Urinary bladder (tissue), 3 donors: ENCODE measurements at regions not wholly inside any gene's neighbourhood (a gene's known extent, or its start where the extent isn't known, plus 50 kb on each side); places are given as distances from the start of the nearest gene placed in this dataset.
A peak's percentile ranks its signal among the peaks of the same experiment; 100 is the strongest.

ENCODE experiments used
- DNase-seq: peaks from one replicate; pipeline ENCODE4 v3.0.0-alpha.2; 2015; ENCODE audit errors: extremely low spot score
- H3K27ac ChIP-seq: one replicate; pipeline ENCODE4 v1.5.1; 2013; ENCODE audit warnings: low read depth, mild to moderate bottlenecking, moderate library complexity
- H3K36me3 ChIP-seq: one replicate; pipeline ENCODE4 v1.6.1; 2013; ENCODE audit warnings: mild to moderate bottlenecking, moderate library complexity; ENCODE audit not compliant: insufficient read depth
- H3K4me1 ChIP-seq: one replicate; pipeline ENCODE4 v1.6.1; 2013; ENCODE audit warnings: mild to moderate bottlenecking, moderate library complexity; ENCODE audit not compliant: insufficient read depth
- H3K4me3 ChIP-seq: one replicate; pipeline ENCODE4 v1.5.1; 2013; ENCODE audit warnings: low read depth, low read length
- WGBS: extraction: QIAGEN DNeasy Blood & Tissue Kit; methylation state at CpG from one replicate; pipeline ENCODE4 v1.1.7; 2013; 5-methylcytosine and 5-hydroxymethylcytosine counted together
- donor health status: healthy with polysubstance abuse.
- donor health status: healthy.

DNA sequence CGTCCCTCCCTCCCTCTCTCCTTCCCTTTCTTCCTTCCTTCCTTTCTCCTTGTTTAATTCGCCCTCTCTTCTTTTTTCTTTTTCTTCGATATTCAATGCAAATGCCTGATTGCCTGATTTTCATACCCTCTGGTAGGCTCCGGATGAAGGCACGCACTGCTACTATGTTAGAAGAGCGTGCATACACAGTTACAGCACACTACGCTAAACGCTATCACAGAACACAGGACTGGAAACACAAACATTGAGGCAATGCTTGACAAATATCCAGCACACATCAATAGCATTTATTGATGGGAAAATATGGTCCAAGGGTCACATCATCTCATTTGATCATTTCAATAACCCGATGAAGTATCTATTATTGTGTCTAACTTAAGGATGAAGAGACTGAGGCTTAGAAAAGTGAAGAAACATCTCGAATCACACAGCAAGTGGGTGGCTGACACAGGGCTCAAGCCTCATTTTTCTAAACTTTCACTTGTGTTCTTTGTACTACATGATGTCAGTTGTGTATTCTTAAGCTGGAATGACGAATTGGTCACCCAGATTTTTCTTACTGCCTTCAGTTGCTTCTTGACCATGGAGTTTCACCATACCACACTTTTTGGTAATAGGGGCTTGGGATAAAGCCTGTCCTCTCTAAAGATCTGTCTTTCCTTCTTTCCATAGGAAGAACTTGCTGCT lies 101.8 kb downstream of the TRIB2 start:
- Histone ChIP-seq H3K4me1 (no peaks in the 10 kb centered on the region), H3K27ac (no peak overlapping the region), H3K4me3 (no peak overlapping the region), H3K36me3 (no peaks in the 10 kb centered on the region)
- 87% methylated on average over 11 of the region's 11 CpGs for WGBS
- DNase-seq = no peak

DNA sequence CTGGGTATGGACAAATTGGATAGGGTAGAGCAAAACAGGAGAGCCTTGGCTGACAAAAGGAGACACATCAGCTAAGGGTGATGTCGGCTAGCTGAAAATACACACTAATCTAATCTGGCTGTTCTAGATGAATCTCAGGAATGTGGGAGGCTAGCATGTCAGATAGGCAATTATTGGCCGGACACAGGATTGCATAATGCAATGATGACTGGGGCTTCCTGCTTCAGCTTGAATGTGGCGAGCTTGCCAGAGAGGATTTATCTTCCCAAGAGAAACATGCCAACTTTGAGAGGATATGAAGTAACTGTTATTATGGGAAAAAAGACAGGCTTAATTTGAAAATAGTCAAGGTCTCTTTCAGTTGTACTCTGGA lies 102.4 kb downstream of the TRIB2 start:
- H3K36me3 ChIP-seq = no peaks in the 10 kb centered on the region
- no peak overlapping the region for H3K27ac ChIP-seq
- no peak overlapping the region for H3K4me3 ChIP-seq
- H3K4me1 ChIP-seq = no peaks in the 10 kb centered on the region
- peak; percentile 70 for DNase-seq
- WGBS = 6% methylated on average over 3 of the region's 3 CpGs

DNA sequence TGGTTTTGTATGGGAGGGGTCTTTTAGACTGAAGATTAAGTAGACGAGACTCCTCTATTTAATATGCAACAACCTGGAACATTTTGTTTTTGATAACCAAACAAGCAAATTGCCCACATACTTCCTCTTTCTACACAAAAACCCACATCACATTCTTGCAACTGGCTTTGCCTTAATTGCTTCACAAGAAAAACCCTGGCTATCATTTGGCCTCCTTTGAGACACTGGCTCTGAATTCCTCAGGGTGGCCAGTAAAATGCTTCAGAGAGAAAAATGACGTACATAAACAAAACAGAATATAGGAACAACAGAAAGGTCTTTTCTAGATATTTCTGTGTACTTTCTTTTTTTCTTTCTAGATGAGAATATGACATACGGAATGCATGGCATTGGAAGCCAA lies 103.0 kb downstream of the TRIB2 start:
- Histone ChIP-seq H3K4me3 (no peak overlapping the region), H3K36me3 (no peaks in the 10 kb centered on the region), H3K27ac (no peak overlapping the region), H3K4me1 (peaks cover 1% of the 10 kb centered on the region)
- WGBS = 59% methylated on average over 3 of the region's 3 CpGs
- DNase-seq = no peak

DNA sequence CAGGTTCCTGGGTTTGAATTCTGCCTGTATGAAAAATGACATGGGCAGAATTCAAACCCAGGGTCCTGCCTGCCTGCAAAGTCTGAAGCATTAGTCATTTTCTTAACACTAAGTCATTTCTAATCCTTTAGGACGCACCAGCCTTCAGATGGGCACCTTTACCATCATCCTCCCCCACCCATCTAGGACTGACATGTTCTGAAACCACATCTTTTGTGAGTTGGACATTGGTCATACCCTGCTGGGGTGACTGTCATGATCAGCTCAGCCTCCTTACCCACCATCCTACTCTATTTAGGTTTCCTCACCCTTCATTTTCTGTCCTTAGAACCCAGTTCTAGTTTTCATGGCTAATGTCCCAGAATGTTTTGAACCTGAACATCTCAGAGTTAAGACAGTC lies 104.9 kb downstream of the TRIB2 start:
- 96% methylated on average over 1 of the region's 1 CpG for WGBS
- Histone ChIP-seq H3K27ac (no peak overlapping the region), H3K4me1 (peaks cover 3% of the 10 kb centered on the region), H3K36me3 (no peaks in the 10 kb centered on the region), H3K4me3 (no peak overlapping the region)
- DNase-seq = no peak

DNA sequence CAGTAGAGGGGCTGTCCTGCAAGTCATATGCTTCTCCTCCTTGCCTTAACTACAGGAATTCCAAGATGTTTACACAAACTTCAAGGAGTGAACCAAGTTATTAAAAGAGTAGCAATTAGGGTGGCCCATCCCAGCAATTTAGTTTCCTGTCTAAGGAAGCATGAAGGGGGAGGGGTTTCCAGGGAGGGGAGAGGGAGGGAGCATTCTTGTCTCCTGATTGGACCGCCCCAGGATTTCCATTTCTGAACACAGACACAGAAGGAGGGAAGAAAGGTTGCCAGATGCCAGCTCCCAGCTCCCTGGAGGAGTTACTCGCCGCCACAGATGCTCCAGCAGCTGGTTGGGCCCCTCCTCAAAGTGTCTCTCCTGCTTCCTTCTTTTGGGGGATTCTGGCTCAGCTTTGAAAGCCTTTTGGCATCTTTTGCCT lies 107.6 kb downstream of the TRIB2 start:
- Histone ChIP-seq H3K4me1 (peaks cover 3% of the 10 kb centered on the region), H3K36me3 (no peaks in the 10 kb centered on the region), H3K4me3 (no peak overlapping the region), H3K27ac (no peak overlapping the region)
- DNase-seq = no peak
- WGBS = 40% methylated on average over 3 of the region's 3 CpGs

DNA sequence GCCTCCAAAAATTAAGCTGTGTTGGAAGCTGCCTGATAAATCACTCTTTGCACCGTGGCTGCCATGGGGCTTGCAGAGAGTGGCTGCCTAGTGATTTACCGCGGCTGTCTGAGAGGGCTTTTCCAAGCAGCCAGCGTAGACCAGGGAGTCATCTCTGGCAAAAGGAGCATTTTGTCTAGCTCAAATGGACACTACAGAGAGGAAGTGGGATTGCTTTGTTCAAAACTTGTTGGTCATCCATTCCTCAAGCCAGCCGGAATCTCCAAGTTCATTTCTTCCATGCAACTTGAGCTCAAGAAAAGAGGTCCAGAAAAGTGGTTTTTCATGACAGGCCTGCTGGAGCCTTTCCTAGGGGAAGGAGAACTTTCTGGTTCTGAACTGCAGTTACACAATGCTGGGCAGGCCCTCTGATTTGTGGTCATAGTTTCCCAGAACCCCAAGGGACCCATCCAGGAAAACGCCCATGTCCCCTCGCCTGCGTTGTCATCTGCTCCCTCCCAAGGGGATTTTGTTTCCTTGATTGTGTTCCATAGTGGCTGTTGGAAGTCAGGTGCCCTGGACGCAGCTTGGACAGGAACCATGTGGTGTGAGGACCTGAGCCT lies 108.1 kb downstream of the TRIB2 start:
- H3K4me1 ChIP-seq = peaks cover 3% of the 10 kb centered on the region
- H3K4me3 ChIP-seq = no peak overlapping the region
- no peaks in the 10 kb centered on the region for H3K36me3 ChIP-seq
- WGBS = 47% methylated on average over 9 of the region's 9 CpGs
- DNase-seq = no peak
- no peak overlapping the region for H3K27ac ChIP-seq

DNA sequence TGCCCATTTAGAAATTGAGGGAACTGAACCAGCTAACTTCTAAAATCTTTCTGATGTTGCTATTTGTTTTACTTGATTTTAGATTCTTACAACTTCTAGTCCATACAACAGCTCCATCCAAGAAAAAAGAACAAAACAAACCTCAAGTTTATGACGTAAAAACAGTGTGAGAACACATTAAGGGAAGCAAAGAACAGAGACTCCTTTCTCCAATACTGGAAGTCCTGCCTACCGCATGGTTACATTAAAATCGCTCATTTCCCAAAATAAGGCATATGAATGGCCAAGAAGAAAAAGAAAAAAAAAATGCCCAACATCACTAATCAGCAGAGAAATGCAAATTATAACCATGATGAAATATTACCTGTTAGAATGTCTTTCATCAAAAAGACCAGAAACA lies 110.0 kb downstream of the TRIB2 start:
- no peak for DNase-seq
- Histone ChIP-seq H3K4me1 (peaks cover 3% of the 10 kb centered on the region), H3K4me3 (no peak overlapping the region), H3K27ac (no peak overlapping the region), H3K36me3 (no peaks in the 10 kb centered on the region)
- WGBS = 94% methylated on average over 3 of the region's 3 CpGs

DNA sequence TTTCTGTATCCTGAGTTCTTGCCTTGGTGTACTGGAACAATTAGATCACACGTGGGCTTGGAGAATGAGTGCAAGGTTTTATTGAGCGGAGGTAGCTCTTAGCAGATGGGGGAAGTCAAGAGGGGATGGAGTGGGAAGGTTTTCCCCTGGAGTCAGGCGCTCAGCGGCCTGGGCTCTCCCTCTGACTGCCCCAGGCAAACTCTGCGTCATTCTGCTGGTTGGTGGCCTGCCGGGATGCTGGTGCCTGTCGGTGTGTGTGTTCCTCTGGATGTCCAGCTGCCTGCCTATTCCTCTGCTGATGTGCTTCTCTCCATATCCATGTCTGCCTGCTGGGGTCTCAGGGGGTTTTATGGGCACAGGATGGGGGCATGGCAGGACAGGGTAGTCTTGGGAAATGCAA lies 111.0 kb downstream of the TRIB2 start:
- H3K4me1 ChIP-seq = peaks cover 3% of the 10 kb centered on the region
- H3K27ac ChIP-seq = no peak overlapping the region
- 95% methylated on average over 7 of the region's 7 CpGs for WGBS
- H3K36me3 ChIP-seq = no peaks in the 10 kb centered on the region
- H3K4me3 ChIP-seq = no peak overlapping the region
- DNase-seq = no peak

DNA sequence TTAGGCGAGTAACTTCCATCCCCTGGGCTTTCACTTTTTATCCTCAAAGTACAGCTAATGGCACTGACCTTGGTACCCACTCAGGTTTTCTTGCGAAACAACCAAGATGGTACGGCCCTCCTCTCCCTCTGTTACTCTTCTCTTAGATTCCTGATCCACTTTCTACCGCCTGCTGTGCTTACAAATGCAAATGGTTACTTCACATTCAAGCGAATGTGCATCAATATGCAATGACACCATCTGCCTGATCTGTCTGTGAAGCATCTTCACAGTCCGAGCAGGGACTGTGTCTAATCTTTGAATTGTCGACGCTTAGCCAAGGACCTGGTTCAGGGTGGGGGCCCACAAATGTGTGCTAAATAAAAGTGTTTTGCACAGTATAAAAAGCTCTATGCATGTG lies 112.2 kb downstream of the TRIB2 start:
- H3K27ac ChIP-seq = no peak overlapping the region
- no peaks in the 10 kb centered on the region for H3K36me3 ChIP-seq
- WGBS = 91% methylated on average over 8 of the region's 8 CpGs
- no peak overlapping the region for H3K4me3 ChIP-seq
- no peak for DNase-seq
- peaks cover 3% of the 10 kb centered on the region for H3K4me1 ChIP-seq

DNA sequence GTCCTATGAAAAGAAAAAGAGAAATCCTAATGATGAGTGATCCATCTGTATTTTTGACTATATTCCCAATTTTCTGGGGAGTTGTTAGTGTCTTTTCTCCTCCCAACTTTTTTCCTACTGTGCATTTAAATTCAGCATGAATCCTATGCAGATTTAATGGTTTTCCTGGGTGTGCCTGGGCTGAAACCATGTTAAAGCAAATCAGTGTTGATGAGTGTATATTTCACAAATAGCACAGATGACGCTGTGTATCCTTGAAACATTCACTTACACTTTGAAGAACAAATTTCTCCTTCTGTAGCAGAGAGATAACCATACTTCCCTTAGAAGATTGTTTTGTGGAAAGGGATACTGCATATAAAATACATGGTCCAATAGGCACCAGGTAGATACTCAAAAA lies 114.3 kb downstream of the TRIB2 start:
- 98% methylated on average over 1 of the region's 1 CpG for WGBS
- no peak for DNase-seq
- H3K4me1 ChIP-seq = no peaks in the 10 kb centered on the region
- no peak overlapping the region for H3K4me3 ChIP-seq
- H3K27ac ChIP-seq = no peak overlapping the region
- no peaks in the 10 kb centered on the region for H3K36me3 ChIP-seq

DNA sequence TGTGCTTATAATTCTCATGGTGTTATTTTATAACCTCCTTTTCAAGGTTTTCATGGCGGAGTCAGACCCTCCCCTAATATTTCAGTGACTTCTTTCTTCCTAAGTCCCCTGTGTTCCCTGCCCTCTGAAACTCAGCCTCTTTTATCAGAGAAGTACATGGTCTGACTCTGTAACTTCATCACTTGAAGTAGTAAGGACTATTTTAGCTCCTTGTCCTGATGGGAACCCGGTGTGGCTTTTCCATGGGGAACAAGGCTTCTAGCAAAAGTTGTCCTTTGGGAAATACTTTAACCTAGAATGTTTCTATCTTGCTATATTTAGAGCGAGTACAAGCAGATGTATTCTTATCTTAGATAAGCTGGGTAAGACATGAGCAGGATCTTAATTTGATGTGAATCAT lies 117.5 kb downstream of the TRIB2 start:
- Histone ChIP-seq H3K27ac (no peak overlapping the region), H3K4me1 (no peaks in the 10 kb centered on the region), H3K36me3 (no peaks in the 10 kb centered on the region), H3K4me3 (no peak overlapping the region)
- WGBS = 79% methylated on average over 3 of the region's 3 CpGs
- DNase-seq = no peak

DNA sequence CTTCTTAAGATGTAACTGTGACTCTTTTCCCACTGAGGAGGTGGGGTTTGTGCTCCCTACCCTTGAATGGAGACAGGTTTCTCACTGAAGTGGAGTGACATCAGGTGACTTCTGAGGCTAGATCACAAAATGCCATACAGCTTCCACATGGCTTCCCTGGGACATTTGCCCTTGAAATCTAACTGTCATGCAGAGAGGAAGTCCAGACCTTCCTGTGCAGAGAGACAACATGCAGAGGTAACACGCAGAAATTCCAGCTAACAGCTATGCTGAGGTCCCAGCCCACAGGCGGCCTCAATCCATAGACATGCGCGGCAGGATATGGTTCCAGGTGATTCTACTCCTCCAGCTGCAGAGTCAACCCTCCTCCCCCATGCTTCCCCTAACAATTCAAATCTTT lies 119.0 kb downstream of the TRIB2 start:
- DNase-seq = no peak
- Histone ChIP-seq H3K4me1 (no peaks in the 10 kb centered on the region), H3K36me3 (no peaks in the 10 kb centered on the region), H3K27ac (no peak overlapping the region), H3K4me3 (no peak overlapping the region)
- WGBS = 78% methylated on average over 4 of the region's 4 CpGs

DNA sequence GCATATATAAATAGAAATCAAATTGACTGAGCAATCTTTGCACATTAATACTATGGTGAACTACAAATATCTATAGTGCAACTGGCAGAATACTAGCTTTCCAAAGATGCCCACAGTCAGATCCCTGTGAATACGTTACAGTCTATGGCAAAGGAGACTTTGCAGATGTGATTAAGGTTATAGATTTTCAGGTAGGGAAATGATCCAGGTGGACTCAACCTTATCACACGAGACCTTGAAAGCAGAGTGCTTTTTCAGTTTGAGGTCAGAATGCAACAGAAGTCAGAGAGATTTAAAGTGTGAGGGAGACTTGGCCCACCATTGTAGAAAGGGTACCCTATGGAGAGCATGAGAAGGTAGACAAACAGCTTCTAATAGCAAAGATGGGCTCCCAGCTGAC lies 122.6 kb downstream of the TRIB2 start:
- DNase-seq = no peak
- WGBS = 98% methylated on average over 2 of the region's 2 CpGs
- H3K36me3 ChIP-seq = no peaks in the 10 kb centered on the region
- no peak overlapping the region for H3K4me3 ChIP-seq
- H3K27ac ChIP-seq = no peak overlapping the region
- no peaks in the 10 kb centered on the region for H3K4me1 ChIP-seq

DNA sequence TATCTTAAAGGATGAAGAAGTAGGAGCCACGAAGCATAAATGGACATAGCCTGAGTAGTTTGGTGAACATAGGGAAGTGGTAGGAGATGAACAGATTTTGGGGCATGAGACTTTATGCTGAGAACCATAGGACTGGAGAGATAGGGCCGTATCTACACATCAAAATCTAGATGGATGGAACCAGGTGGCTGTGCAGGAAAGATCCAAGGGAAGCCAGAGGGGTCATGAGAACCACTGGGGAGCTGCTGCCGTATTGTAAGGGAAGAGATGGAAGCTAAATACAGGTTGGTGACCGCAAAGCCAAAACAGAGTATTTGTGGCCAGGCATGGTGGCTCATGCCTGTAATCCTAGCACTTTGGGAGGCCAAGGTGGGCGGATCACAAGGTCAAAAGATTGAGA lies 124.3 kb downstream of the TRIB2 start:
- Histone ChIP-seq H3K4me3 (no peak overlapping the region), H3K36me3 (no peaks in the 10 kb centered on the region), H3K27ac (no peak overlapping the region), H3K4me1 (no peaks in the 10 kb centered on the region)
- no peak for DNase-seq
- WGBS = 94% methylated on average over 5 of the region's 5 CpGs

DNA sequence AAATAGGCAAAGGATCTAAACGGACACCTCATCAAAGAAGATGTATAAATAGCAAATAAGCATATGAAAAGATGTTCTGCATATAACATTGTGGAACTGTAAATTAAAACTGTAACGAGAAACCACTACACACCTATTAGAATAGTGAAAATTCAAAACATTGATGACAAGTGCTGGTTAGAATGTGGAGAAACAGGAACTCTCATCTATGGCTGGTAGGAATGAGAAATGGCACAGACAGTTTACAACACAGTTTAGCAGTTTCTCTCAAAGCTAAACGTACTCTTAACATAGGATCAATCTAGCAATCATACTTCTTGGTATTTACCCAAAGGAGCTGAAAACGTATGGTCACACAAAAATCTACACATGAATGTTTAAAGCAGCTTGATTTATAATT lies 126.2 kb downstream of the TRIB2 start:
- 76% methylated on average over 4 of the region's 4 CpGs for WGBS

More for the DNA sequence above, 126.2 kb downstream of the TRIB2 start:
- H3K4me1 ChIP-seq = no peaks in the 10 kb centered on the region
- DNase-seq = no peak
- no peaks in the 10 kb centered on the region for H3K36me3 ChIP-seq
- no peak overlapping the region for H3K27ac ChIP-seq
- no peak overlapping the region for H3K4me3 ChIP-seq
